Sigmoid colon (tissue), 6 donors: ENCODE measurements at regions not wholly inside any gene's neighbourhood (a gene's known extent, or its start where the extent isn't known, plus 50 kb on each side); places are given as distances from the start of the nearest gene placed in this dataset.

Source experiments
- DNase-seq: peaks from one replicate; pipeline ENCODE4 v3.0.0-alpha.2; 2019
- H3K27ac ChIP-seq, 4 donors: fragments of 200-600 bp; sonication (generic); one replicate each; pipeline ENCODE4 v1.5.1; 2016 to 2019; ENCODE audit warnings: mild to moderate bottlenecking in 1 of 4
- H3K27me3 ChIP-seq, 3 donors: fragments of 200-600 bp; sonication (generic); one replicate each; pipeline ENCODE4 v1.5.1; 2019; ENCODE audit warnings: mild to moderate bottlenecking in 1 of 3
- H3K36me3 ChIP-seq, 4 donors: fragments of 200-600 bp; sonication (generic); one replicate each; pipeline ENCODE4 v1.5.1; 2016 to 2019
- H3K4me1 ChIP-seq, 4 donors: fragments of 200-600 bp; sonication (generic); one replicate each; pipeline ENCODE4 v1.5.1; 2017 to 2019
- H3K4me3 ChIP-seq, 4 donors: fragments of 200-600 bp; sonication (generic); one replicate each; pipeline ENCODE4 v1.5.1; 2017 to 2019; ENCODE audit warnings: mild to moderate bottlenecking in 2 of 4, moderate library complexity in 1 of 4
- H3K9me3 ChIP-seq, 4 donors: fragments of 200-600 bp in 3 of 4; sonication (generic) in 3 of 4; one replicate each; pipeline versions ENCODE4 v1.5.1 to v1.6.1; 2013 to 2019
- EP300 ChIP-seq, 4 donors: sonication (generic); formaldehyde crosslinking; IDR thresholded peaks; one replicate each; pipeline ENCODE4 v1.6.1; 2017; ENCODE audit warnings: antibody characterized with exemption in 4 of 4
- POLR2A ChIP-seq, 2 donors: fragments of 450-650 bp; IDR thresholded peaks; one replicate each; pipeline ENCODE4 v1.6.1; 2016; ENCODE audit warnings: antibody characterized with exemption in 2 of 2, mild to moderate bottlenecking in 2 of 2, moderate library complexity in 2 of 2
- POLR2AphosphoS5 ChIP-seq, 4 donors: sonication (generic); formaldehyde crosslinking; IDR thresholded peaks; one replicate each; pipeline ENCODE4 v1.6.1; 2017; ENCODE audit warnings: antibody characterized with exemption in 4 of 4
- WGBS, 2 donors: extraction: QIAGEN DNeasy Blood & Tissue Kit; methylation state at CpG; one replicate each; pipeline ENCODE4 v1.1.7; 2013; 5-methylcytosine and 5-hydroxymethylcytosine counted together
- intact Hi-C: fragments of 100-400 bp; cut with DNase I; formaldehyde crosslinking; loops from one replicate; pipeline ENCODE4 v1.15.1; 2023
- TF ChIP-seq, protein P1 (sequence below), 4 experiments: fragments of 450-650 bp in 3 of 4; fragments of 200-600 bp in 1 of 4; IDR thresholded peaks; one replicate each; pipeline ENCODE4 v1.5.1; 2016 to 2019; ENCODE audit warnings: antibody characterized with exemption in 4 of 4, mild to moderate bottlenecking in 3 of 4, moderate library complexity in 2 of 4
- donor health status: healthy with polysubstance abuse.
- donor health status: healthy.

DNA sequence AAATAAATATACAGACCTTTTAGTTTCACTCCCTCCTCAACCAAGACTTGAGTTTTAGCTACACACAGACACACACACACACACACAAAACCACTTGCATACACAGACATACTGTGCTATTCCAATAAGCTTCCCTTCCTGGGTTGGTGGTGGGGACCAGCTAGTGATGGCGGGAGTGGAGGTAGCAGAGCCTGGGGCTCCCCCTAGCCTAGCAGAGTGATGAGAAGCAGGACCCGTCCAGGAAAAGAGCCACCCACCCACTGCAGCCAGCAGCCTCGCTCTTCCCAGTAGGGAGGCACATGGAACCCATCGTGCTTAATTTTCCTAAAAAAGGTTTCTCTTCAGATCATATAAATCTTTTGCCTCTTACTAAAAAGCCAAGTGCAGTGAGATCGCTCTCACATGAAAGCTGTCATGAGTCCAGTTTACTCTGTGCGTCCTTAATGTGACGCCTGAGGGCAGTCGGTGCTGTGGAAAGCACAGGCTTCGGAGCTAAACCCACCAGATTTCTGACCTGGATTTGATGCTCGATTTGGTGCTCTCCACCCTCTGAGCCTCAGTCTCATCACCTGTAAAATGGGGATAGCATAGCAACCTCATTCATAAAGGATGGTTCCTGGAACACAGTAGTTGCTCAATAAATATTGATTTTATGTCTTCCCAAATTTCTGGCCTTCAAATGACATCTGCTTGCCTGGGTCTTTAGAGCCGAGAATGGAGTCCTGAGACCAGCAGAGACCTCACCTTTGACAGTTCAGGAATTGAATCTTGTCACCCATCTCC lies 60.1 kb upstream of the YWHAQ start:
- no peak overlapping the region for H3K4me3 ChIP-seq
- peak; percentile 28 for DNase-seq
- H3K9me3 ChIP-seq, result no peaks in the 10 kb centered on the region
- peaks cover 0 to 16% (median 14%) of the 10 kb centered on the region in 4 donors for H3K4me1 ChIP-seq
- H3K27ac ChIP-seq, result no peak overlapping the region
- H3K27me3 ChIP-seq, result no peaks in the 10 kb centered on the region
- 94% methylated on average over 11 of the region's 11 CpGs for WGBS, 2 donors
- intact Hi-C loops, result no loop called here
- H3K36me3 ChIP-seq, result no peaks in the 10 kb centered on the region
- TF ChIP-seq, protein P1, sequence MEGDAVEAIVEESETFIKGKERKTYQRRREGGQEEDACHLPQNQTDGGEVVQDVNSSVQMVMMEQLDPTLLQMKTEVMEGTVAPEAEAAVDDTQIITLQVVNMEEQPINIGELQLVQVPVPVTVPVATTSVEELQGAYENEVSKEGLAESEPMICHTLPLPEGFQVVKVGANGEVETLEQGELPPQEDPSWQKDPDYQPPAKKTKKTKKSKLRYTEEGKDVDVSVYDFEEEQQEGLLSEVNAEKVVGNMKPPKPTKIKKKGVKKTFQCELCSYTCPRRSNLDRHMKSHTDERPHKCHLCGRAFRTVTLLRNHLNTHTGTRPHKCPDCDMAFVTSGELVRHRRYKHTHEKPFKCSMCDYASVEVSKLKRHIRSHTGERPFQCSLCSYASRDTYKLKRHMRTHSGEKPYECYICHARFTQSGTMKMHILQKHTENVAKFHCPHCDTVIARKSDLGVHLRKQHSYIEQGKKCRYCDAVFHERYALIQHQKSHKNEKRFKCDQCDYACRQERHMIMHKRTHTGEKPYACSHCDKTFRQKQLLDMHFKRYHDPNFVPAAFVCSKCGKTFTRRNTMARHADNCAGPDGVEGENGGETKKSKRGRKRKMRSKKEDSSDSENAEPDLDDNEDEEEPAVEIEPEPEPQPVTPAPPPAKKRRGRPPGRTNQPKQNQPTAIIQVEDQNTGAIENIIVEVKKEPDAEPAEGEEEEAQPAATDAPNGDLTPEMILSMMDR (IDR thresholded peaks at IDR 0.05), result no peak
- TF ChIP-seq EP300 (IDR thresholded peaks at IDR 0.05), result no peak
- no peak for TF ChIP-seq POLR2A (IDR thresholded peaks at IDR 0.05)
- TF ChIP-seq POLR2AphosphoS5 (IDR thresholded peaks at IDR 0.05), result no peak

DNA sequence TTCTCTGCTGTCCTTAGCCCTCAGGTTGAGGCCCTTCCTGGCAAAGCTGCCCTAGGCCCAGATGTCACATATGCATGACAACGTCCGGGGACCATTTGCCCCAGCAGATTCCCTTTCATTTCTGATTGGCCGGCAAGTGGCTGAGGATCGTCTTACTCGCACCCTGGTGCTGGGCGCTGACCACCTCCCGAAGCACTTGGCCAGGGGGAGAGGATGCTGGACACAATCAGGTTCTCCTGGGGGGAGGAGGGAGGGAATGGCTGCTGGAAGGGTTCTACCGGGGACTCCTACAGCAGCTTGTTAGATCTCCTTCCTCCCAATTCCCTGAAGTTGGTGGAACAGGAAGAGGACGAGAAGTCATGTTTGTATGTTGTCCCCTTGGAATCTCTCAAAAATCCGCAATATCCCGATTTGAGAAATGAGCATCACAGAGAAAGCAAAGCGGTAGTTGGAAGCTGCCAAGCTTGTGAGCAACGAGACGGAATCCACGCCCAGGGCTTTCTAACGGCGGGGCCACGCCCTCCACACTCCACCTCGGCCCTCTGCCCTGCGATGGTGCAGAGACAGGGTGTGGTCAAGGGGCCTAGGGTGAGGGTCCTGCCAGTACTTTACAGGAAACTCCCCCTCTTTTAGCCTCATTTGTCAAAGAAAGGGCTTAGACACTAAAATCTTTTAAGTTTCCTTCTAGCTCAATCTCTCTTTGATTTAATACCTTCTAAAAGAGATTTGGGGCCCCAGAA lies 61.8 kb upstream of the YWHAQ start:
- TF ChIP-seq EP300 (IDR thresholded peaks at IDR 0.05) (no peak), POLR2A (IDR thresholded peaks at IDR 0.05) (no peak)
- peak overlapping the region; percentile 34 to 86 (median 80) for H3K27ac ChIP-seq
- intact Hi-C loops, result no loop called here
- peak; percentile 60 for DNase-seq
- H3K27me3 ChIP-seq, result no peaks in the 10 kb centered on the region
- H3K4me3 ChIP-seq, result peak overlapping the region in 2 of 4 donors; percentile 14
- 29 to 67% methylated on average over 20 of the region's 20 CpGs for WGBS, 2 donors
- H3K4me1 ChIP-seq, result peaks cover 0 to 16% (median 14%) of the 10 kb centered on the region in 4 donors
- no peaks in the 10 kb centered on the region for H3K9me3 ChIP-seq
- no peaks in the 10 kb centered on the region for H3K36me3 ChIP-seq

DNA sequence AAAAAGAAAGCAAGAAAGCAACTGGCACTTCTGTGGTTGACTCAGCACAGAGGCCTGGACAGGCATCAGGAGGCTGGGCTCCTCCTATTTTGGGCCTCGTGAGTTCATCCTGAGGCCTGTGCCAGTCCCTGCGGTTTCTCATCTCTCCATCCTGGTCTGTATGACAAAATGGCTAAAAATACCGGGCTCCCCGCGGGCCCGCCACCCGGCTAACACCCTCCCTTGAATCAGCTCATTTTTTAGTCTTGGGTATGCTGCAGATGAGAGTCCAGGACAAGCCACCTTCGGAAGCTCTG lies 62.3 kb upstream of the YWHAQ start:
- Histone ChIP-seq H3K9me3 (no peaks in the 10 kb centered on the region), H3K4me3 (peak overlapping the region in 2 of 4 donors; percentile 14), H3K27me3 (no peaks in the 10 kb centered on the region), H3K27ac (peak overlapping the region; percentile 34 to 86 (median 80)), H3K4me1 (peaks cover 0 to 16% (median 14%) of the 10 kb centered on the region in 4 donors), H3K36me3 (no peaks in the 10 kb centered on the region)
- intact Hi-C loops, result no loop called here
- peak; percentile 86 for DNase-seq
- TF ChIP-seq POLR2AphosphoS5 (IDR thresholded peaks at IDR 0.05) (peak in 3 of 4 donors; percentile 30 to 64 (median 52)), POLR2A (IDR thresholded peaks at IDR 0.05) (no peak)
- 54 to 84% methylated on average over 8 of the region's 8 CpGs for WGBS, 2 donors

GRCh38 chr2:9693646-9694045 lies 62.8 kb upstream of the YWHAQ start:
- H3K27me3 ChIP-seq, result no peaks in the 10 kb centered on the region
- intact Hi-C loops, result no loop called here
- TF ChIP-seq, protein P1 (IDR thresholded peaks at IDR 0.05), result no peak
- TF ChIP-seq EP300 (IDR thresholded peaks at IDR 0.05) (no peak), POLR2A (IDR thresholded peaks at IDR 0.05) (no peak), POLR2AphosphoS5 (IDR thresholded peaks at IDR 0.05) (no peak)
- no peak overlapping the region for H3K4me3 ChIP-seq
- no peaks in the 10 kb centered on the region for H3K9me3 ChIP-seq
- DNase-seq, result peak; percentile 41
- H3K36me3 ChIP-seq, result no peaks in the 10 kb centered on the region
- 93 to 96% methylated on average over 16 of the region's 16 CpGs for WGBS, 2 donors
- peak overlapping the region; percentile 34 to 86 (median 72) for H3K27ac ChIP-seq
- H3K4me1 ChIP-seq, result peaks cover 0 to 16% (median 14%) of the 10 kb centered on the region in 4 donors

GRCh38 chr2:9694661-9695234 lies 64.0 kb upstream of the YWHAQ start:
- peak; percentile 51 for DNase-seq
- Histone ChIP-seq H3K9me3 (no peaks in the 10 kb centered on the region), H3K36me3 (no peaks in the 10 kb centered on the region), H3K27ac (no peak overlapping the region), H3K27me3 (no peaks in the 10 kb centered on the region), H3K4me1 (peaks cover 0 to 16% (median 14%) of the 10 kb centered on the region in 4 donors), H3K4me3 (no peak overlapping the region)
- intact Hi-C loops, result no loop called here
- WGBS, 2 donors, result 92 to 96% methylated on average over 17 of the region's 17 CpGs
- TF ChIP-seq POLR2A (IDR thresholded peaks at IDR 0.05), result no peak
- TF ChIP-seq, protein P1 (IDR thresholded peaks at IDR 0.05), result no peak
- TF ChIP-seq POLR2AphosphoS5 (IDR thresholded peaks at IDR 0.05), result no peak
- TF ChIP-seq EP300 (IDR thresholded peaks at IDR 0.05), result no peak
